GM19467 (cell line): ENCODE measurements at regions not wholly inside any gene's neighbourhood (a gene's known extent, or its start where the extent isn't known, plus 50 kb on each side); places are given as distances from the start of the nearest gene placed in this dataset.
"Not testable (repeated sequence)": the region's sequence is repeated elsewhere in the genome, so short reads cannot be mapped to it uniquely, and the experiment has no call there.

ENCODE experiments used
- ATAC-seq: cut with Tn5 transposase; IDR thresholded peaks from one replicate; pipeline ENCODE4 v1.9.1; 2021; ENCODE audit warnings: mild to moderate bottlenecking, moderate library complexity; ENCODE audit not compliant: unreplicated experiment

DNA sequence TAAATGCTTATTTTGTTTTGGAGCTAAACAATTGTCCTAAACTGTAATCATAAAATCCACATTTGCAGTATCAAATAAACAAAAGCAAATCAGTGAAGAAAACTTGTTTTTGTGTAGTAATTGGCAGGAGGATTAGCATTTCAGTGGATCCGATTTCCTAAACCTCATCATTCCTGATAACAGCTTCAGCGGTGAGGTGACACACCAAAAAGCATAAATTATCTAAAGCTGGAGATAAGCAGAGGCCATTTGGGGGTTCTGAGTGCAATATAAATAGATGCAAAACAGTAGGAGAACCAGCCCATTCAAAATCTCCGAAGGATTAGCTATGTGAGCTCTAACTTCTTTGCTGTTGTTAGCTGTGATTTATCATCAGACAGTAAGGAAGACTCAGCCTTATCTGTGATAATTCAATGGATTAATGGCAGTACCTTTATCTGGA lies 235.8 kb downstream of the EPHA7 start:
- ATAC-seq: no peak

DNA sequence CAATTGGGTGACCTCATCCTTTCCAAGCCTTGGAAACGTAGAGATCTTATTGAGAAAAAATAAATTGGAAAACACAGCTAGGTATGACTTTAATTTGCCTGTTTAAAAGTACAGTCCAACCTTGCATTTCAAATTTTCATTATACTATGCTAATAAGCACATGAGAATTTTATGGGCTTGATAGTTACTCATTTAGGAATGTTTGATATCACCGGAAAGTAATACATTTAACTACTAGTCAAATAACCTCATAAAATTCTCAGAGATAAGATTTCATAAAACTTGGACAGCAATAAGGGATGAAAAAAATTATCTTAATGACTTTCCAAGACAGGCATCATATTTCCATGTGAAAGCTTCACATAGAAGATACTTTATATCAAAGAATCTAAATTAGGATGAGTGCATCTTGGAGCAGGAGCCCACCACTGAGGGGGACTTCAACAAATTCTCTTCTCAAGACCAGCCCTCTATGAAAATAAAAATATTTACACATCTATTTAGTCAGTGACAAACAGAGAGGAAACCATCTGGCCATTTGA lies 236.3 kb downstream of the EPHA7 start:
- ATAC-seq: no peak

DNA sequence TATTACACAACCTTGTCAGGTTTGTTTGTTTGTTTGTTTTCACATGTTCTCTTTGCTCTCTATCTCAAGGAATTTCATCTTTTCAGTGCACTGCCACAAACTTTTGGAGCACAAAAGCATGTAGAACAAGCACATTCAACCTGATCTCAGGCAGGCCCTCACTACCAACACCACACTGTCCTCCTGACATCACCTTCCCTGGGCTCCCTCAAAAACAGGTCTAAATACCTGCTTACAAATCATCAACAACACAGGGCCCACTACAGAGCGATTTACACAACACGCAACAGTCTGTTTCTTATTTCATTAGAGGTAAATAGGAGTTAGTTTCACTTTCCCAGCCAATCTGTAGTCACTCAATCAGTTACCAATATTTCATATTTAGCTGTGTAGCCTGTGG lies 241.4 kb downstream of the EPHA7 start:
- no peak for ATAC-seq

DNA sequence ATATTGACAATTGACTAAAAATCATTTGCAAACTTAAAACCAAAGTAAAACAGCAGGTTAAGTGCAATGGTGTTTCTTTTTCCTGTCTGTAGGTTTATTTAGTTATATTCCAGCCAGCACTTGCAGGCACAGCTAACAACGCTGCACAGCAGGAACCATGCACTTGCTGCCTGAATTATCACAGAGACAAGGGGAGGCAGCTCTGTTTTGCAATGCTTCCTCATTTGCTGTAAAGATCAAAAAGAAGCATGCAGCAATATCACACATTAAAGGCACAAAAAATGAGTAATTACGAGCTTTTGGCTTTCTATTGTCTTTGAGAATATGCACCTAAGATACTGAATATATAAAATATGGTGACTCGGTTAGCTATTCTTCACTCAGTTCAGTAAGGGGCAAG lies 241.9 kb downstream of the EPHA7 start:
- ATAC-seq: no peak

GRCh38 chr6:93176070-93176469 lies 243.3 kb downstream of the EPHA7 start:
- ATAC-seq: peak; percentile 87

DNA sequence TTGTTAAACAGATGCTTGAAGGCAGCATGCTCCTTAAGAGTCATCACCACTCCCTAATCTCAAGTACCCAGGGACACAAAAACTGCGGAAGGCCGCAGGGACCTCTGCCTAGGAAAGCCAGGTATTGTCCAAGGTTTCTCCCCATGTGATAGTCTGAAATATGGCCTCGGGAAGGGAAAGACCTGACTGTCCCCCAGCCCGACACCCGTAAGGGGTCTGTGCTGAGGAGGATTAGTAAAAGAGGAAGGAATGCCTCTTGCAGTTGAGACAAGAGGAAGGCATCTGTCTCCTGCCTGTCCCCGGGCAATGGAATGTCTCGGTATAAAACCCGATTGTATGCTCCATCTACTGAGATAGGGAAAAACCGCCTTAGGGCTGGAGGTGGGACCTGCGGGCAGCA lies 245.8 kb downstream of the EPHA7 start:
- not testable (repeated sequence) for ATAC-seq

GRCh38 chr6:93165850-93166430 lies 253.4 kb downstream of the EPHA7 start:
- no peak for ATAC-seq

- ATAC-seq: no peak
These were observed 254.6 kb downstream of the EPHA7 start for GRCh38 chr6:93164781-93165180.

GRCh38 chr6:93163146-93163545 lies 256.2 kb downstream of the EPHA7 start:
- no peak for ATAC-seq

- ATAC-seq: no peak
These were observed 279.8 kb downstream of the EPHA7 start for GRCh38 chr6:93139408-93140081.

DNA sequence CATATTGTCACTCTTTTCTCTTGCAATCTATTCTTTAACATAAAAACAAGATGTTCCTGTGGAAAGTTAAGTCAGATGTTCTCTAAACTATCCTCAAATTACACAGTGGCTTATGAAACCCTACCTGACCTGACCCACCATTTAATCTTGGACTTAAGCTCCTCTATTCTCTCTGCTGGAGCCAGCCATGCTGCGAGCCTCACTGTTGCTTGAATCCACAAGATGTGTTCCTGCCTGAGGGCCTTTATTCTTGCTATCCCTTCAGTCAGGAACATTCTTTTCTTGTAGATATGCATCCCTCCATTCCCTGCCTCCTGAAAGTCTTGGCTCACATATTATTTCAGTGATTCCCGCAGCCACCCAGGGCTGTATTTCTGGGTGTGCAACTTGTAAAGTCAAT lies 283.2 kb downstream of the EPHA7 start:
- no peak for ATAC-seq

DNA sequence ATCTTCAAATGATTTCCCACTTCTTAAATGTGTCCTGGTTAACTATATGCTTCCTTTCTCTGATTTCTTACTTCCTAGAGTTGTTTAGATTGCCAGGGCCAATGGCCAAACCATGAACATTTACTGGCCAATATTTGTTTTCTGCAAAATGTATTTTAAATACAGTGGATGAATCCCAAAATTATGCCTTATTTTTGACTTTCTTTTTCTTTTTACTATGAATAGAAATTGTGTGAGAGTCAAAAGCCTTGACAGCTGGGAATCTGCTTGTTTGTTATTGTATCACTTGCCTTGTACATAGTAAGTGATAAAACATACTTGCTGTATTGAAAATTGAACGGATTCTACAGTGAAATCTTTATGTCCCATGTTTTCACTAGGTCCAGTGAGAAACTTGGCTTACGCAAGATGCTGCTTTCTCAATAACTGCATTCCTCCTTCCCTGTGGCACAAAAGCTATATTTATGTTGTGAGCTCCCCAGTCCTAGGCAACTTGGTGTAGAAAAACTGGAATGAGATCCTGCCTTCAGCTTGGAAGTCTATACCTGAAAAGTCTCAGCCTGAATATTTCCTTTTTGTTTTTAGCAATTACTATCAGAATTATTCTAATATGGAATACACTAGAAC lies 295.2 kb downstream of the EPHA7 start:
- no peak for ATAC-seq

DNA sequence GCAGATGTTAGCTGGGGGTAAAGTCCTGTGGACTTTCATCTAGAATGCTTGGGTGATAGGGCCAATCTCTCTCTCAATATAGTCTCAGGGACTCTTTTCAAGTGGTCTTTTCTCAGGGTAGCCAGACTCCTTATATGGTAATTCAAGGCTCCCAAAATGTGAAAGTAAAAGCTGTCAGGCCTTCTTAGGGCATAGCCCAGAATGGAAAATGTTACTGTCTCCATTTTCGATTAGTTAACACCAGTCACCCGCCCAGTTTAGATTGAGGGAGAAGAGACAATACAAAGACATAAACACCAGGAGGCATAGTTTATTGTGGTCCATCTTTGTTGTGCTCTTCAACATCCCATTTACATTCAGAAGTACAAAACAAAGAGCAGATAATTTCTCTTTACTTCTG lies 295.8 kb downstream of the EPHA7 start:
- no peak for ATAC-seq

DNA sequence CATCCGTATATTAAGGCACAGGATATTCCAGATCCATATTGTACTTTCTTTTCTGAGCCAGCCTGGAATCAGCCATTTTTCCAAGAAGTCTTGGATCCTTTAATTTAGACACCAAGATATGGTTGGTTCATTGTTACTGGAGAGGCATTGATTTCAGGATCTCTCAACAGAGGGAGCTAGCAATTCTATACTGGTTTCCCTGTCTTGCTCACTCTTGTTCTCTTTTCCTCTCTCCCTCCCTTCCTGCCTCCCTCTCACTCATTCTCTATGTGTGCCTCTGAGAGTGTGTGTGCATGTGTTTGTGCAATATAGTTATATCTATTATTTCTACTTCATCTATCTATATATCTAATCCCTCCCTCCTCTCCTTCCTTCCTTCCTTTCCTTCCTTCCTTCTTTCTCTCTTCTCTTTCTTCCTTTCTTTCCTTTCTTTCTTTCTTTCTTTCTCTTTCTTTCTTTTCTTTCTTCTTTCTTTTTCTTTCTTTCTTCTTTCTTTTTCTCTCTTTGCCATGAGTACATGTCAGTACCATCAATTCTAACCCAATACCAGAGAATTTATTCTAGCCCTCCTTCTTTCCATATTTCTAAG lies 299.1 kb downstream of the EPHA7 start:
- no peak for ATAC-seq

DNA sequence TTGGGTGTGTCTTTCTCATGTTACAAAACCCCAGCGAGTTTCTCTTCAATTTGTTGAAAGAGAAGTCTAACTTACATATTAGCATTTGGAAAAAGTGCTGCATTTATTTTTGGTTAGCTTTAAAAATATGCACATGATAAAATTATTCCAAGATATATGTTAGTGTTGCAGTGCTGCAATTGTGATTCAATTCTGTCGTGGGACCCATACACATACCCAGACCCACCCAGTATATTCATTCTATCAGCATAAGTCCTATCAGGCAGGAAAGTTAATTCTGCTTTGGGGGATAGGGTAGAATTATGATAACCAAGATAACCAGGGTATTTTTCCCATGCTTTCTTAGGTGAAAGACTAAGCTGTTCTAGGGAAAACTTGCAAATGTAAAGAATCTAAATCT lies 313.5 kb downstream of the EPHA7 start:
- no peak for ATAC-seq

GRCh38 chr6:93105017-93105416 lies 314.3 kb downstream of the EPHA7 start:
- ATAC-seq: no peak

GRCh38 chr6:93104195-93104817 lies 315.1 kb downstream of the EPHA7 start:
- ATAC-seq: no peak

GRCh38 chr6:93088621-93089501 lies 330.5 kb downstream of the EPHA7 start:
- no peak for ATAC-seq

GRCh38 chr6:93087606-93088005 lies 331.8 kb downstream of the EPHA7 start:
- no peak for ATAC-seq

DNA sequence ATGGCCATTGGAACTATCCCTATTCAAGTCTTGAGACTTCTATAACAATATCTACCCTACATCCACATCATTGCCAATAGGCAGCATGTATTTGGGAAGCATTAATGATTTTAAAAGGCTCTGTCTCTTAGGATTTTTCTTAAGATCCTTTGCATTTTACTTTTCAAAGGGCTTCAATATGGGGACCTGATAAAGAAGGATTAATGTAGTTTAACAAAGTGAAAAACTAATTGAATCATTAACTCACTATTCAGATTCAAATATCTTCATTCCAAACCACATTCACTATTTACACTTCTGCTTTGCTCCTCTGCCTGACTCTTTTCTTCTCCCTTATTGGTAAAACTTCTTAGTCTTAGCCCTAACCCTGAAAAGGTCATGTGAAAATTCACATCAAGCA lies 333.0 kb downstream of the EPHA7 start:
- no peak for ATAC-seq
